Heart right ventricle (tissue), 16 donors: ENCODE measurements at regions not wholly inside any gene's neighbourhood (a gene's known extent, or its start where the extent isn't known, plus 50 kb on each side); places are given as distances from the start of the nearest gene placed in this dataset.

Source experiments
- ATAC-seq, 8 donors: fragments of 200-7000 bp; cut with Tn5 transposase; one replicate each; pipeline ENCODE4 v1.9.1; 2020; ENCODE audit warnings: mild to moderate bottlenecking in 8 of 8, moderate library complexity in 8 of 8, moderate number of reproducible peaks in 1 of 8
- DNase-seq, 2 donors: peaks; one replicate each; pipeline ENCODE4 v3.0.0-alpha.2; 2020
- H3K27ac ChIP-seq, 10 donors: fragments of 200-600 bp; sonication (generic) in 2 of 10; one replicate each; pipeline versions ENCODE4 v1.5.0 to v1.8.0; 2020 to 2022; ENCODE audit warnings: mild to moderate bottlenecking in 3 of 10
- H3K27me3 ChIP-seq, 7 donors: fragments of 200-600 bp; one replicate each; pipeline ENCODE4 v1.8.0; 2021 to 2022; ENCODE audit warnings: mild to moderate bottlenecking in 2 of 7
- H3K36me3 ChIP-seq, 9 donors: fragments of 200-600 bp; sonication (generic) in 1 of 9; one replicate each; pipeline versions ENCODE4 v1.5.0 to v1.8.0; 2020 to 2022; ENCODE audit warnings: mild to moderate bottlenecking in 2 of 9
- H3K4me1 ChIP-seq, 9 donors: fragments of 200-600 bp; sonication (generic) in 1 of 9; one replicate each; pipeline versions ENCODE4 v1.5.0 to v1.8.0; 2020 to 2022; ENCODE audit warnings: mild to moderate bottlenecking in 4 of 9
- H3K4me3 ChIP-seq, 10 donors: fragments of 200-600 bp; sonication (generic) in 2 of 10; one replicate each; pipeline versions ENCODE4 v1.5.0 to v1.8.0; 2020 to 2022; ENCODE audit warnings: mild to moderate bottlenecking in 7 of 10, moderate library complexity in 2 of 10
- H3K9me3 ChIP-seq, 11 donors: fragments of 200-600 bp in 10 of 11; sonication (generic) in 2 of 11; one replicate each; pipeline versions ENCODE4 v1.5.0 to v1.8.0; 2013 to 2022; ENCODE audit warnings: mild to moderate bottlenecking in 2 of 11, control low read depth in 1 of 11, moderate library complexity in 1 of 11
- CTCF ChIP-seq, 9 donors: fragments of 200-600 bp; sonication (generic) in 2 of 9; IDR thresholded peaks; one replicate each; pipeline versions ENCODE4 v1.5.0 to v1.8.0; 2021 to 2022; ENCODE audit warnings: antibody characterized with exemption in 9 of 9, mild to moderate bottlenecking in 5 of 9, moderate library complexity in 1 of 9
- WGBS, 2 donors: extraction: QIAGEN DNeasy Blood & Tissue Kit; methylation state at CpG; one replicate each; pipeline ENCODE4 v1.1.7; 2013; ENCODE audit warnings: inconsistent platforms in 1 of 2; 5-methylcytosine and 5-hydroxymethylcytosine counted together
- intact Hi-C, 10 donors: fragments of 100-400 bp; cut with DNase I; formaldehyde crosslinking; loops; one replicate each; pipeline versions ENCODE4 v1.11.1 to v1.14.2; 2022
- donor health status: Arrhythmogenic right ventricular cardiomyopathy.
- donor health status: ischemic (EF 13 %, LVEDD 7.1; RV severe dilation, severe dysfunction).
- donor health status: healthy with polysubstance abuse.
- donor health status: DM: no; HTN: yes; CAD: no.
- donor health status: DM: no; HTN: no; CAD: no.
- donor health status: ischemic (EF 25% LVEDD 6.9; RV normal size, moderate dysfunction).
- donor health status: ischemic (EF 25% LVEDD 5.7; RV mildly dilated, moderate dysfunction).
- donor health status: healthy.
- donor health status: DM: yes; HTN: yes; CAD: no.
- donor health status: Ischemic cardiomyopathy.
- donor health status: ischemic (EF 35%, LVEDD 5.7; RV mildly dilated, moderate dysfunction).
- donor health status: nonischemic (EF 11% LVEDD 7.7; RV severe dilation, severe dysfunction).
- donor health status: DM: yes; HTN: yes; CAD: no.
- donor health status: PGD.
- donor health status: ischemic (EF 29% LVEDD 5.4; RV normal size, mild dysfunction).
- donor health status: nonischemic (EF 23%, LVEDD 6.1; RV moderate dilation, normal function).

- H3K4me3 ChIP-seq = no peak overlapping the region
- intact Hi-C loops = no loop called here
- DNase-seq (no peak), ATAC-seq (no peak)
- H3K27me3 ChIP-seq = no peaks in the 10 kb centered on the region
- H3K27ac ChIP-seq = no peak overlapping the region
- H3K36me3 ChIP-seq = no peaks in the 10 kb centered on the region
- 16 to 30% methylated on average over 1 of the region's 1 CpG for WGBS, 2 donors
- TF ChIP-seq CTCF (IDR thresholded peaks at IDR 0.05) = no peak
- peaks cover 0 to 6% (median 0%) of the 10 kb centered on the region in 9 donors for H3K4me1 ChIP-seq
- peaks cover 0 to 3% (median 0%) of the 10 kb centered on the region in 11 donors for H3K9me3 ChIP-seq
Measured at GRCh38 chr16:76612497-76612896, 335.3 kb downstream of the CNTNAP4 start.

- DNase-seq (no peak), ATAC-seq (no peak)
- intact Hi-C loops = no loop called here
- H3K27ac ChIP-seq = no peak overlapping the region
- no peak for TF ChIP-seq CTCF (IDR thresholded peaks at IDR 0.05)
- H3K36me3 ChIP-seq = no peaks in the 10 kb centered on the region
- no peaks in the 10 kb centered on the region for H3K27me3 ChIP-seq
- H3K4me3 ChIP-seq = no peak overlapping the region
- no peaks in the 10 kb centered on the region for H3K9me3 ChIP-seq
- H3K4me1 ChIP-seq = peaks cover 0 to 6% (median 0%) of the 10 kb centered on the region in 9 donors
Measured at GRCh38 chr16:76614269-76614668, 337.1 kb downstream of the CNTNAP4 start.

- H3K27ac ChIP-seq = no peak overlapping the region
- no peaks in the 10 kb centered on the region for H3K36me3 ChIP-seq
- H3K4me1 ChIP-seq = no peaks in the 10 kb centered on the region
- DNase-seq (no peak), ATAC-seq (no peak)
- intact Hi-C loops = no loop called here
- WGBS, 2 donors = 26 to 48% methylated on average over 3 of the region's 3 CpGs
- H3K4me3 ChIP-seq = no peak overlapping the region
- TF ChIP-seq CTCF (IDR thresholded peaks at IDR 0.05) = no peak
- no peaks in the 10 kb centered on the region for H3K9me3 ChIP-seq
- no peaks in the 10 kb centered on the region for H3K27me3 ChIP-seq
Measured at GRCh38 chr16:76622876-76623275, 345.7 kb downstream of the CNTNAP4 start.

- TF ChIP-seq CTCF (IDR thresholded peaks at IDR 0.05) = no peak
- Histone ChIP-seq H3K27ac (no peak overlapping the region), H3K9me3 (peaks cover 0 to 21% (median 6%) of the 10 kb centered on the region in 11 donors), H3K36me3 (no peaks in the 10 kb centered on the region), H3K27me3 (no peaks in the 10 kb centered on the region), H3K4me3 (no peak overlapping the region), H3K4me1 (no peaks in the 10 kb centered on the region)
- DNase-seq (peak in 1 of 2 donors; percentile 11), ATAC-seq (peak in 3 of 8 donors; percentile 34 to 56 (median 46))
- WGBS, 2 donors = 69 to 78% methylated on average over 35 to 36 of the region's 36 CpGs
- intact Hi-C loops = loop anchor here in 1 of 10 donors (10.0 kb wide), 1 partner anchor 60 kb away; no protein-coding TSS in a partner anchor
Measured at GRCh38 chr16:76634847-76635697, 357.9 kb downstream of the CNTNAP4 start.
